ENCODE measurements at regions not wholly inside any gene's neighbourhood (a gene's known extent, or its start where the extent isn't known, plus 50 kb on each side); places are given as distances from the start of the nearest gene placed in this dataset.
"Not testable (repeated sequence)": the region's sequence is repeated elsewhere in the genome, so short reads cannot be mapped to it uniquely, and the experiment has no call there.

- no peak for DNase-seq (ENCODE audit: low read depth in 2 of 2)
These were observed 104.9 kb upstream of the SPATA12 start for GRCh38 chr3:56955492-56956111.

GRCh38 chr3:56954125-56954524, 106.3 kb upstream of the SPATA12 start:
- DNase-seq (ENCODE audit: low read depth in 2 of 2) = no peak

- no peak for DNase-seq (ENCODE audit: low read depth in 2 of 2)
These were observed 107.6 kb upstream of the SPATA12 start for GRCh38 chr3:56952846-56953245.

DNA sequence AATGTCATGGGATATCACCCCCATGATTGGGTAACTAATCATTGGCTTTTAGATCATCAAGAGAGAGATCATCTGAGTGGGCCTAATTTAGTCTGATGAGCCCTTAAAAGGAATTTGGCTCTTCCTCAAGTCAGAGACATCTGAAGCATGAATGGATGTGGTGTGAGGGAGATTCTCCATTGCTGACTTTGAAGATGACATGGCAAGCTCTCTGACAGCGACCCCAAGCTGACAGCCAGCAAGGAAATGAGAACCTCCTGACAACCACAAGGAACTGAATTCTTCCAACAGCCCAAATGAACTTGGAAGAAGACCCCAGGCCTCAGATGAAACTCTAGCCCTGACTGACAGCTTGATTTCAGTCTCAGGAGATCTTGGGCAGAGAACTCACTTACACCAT, 108.4 kb upstream of the SPATA12 start:
- no peak for DNase-seq (ENCODE audit: low read depth in 2 of 2)

DNA sequence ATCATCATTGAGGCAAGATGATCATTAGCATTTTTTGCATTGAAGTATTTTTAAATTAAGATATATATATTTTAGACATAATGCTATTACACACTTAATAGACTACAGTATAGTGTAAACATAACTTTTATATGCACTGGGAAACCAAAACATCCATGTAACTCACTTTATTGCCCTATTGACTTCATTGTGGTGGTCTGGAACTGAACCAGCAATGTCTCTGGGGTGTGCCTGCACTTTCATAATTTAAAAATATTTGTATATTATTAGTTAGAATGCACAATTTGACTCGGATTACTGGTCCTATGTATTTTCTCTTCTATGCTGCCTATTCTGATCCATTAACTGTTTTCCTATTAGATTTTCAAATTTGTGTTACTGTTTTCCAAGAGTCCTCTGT, 109.1 kb upstream of the SPATA12 start:
- DNase-seq (ENCODE audit: low read depth in 2 of 2) = no peak

DNA sequence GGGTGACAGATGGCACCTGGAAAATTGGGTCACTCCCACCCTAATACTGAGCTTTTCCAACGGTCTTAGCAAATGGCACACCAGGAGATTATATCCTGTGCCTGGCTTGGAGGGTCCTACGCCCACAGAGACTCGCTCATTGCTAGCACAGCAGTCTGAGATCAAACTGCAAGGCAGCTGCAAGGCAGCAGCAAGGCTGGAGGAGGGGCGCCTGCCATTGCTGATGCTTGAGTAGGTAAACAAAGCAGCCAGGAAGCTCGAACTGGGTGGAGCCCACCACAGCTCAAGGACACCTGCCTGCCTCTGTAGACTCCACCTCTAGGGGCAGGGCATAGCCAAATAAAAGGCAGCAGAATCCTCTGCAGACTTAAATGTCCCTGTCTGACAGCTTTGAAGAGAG, 115.1 kb upstream of the SPATA12 start:
- DNase-seq (ENCODE audit: low read depth in 2 of 2) = not testable (repeated sequence)

- no peak for DNase-seq (ENCODE audit: low read depth in 2 of 2)
These were observed 117.9 kb upstream of the SPATA12 start for GRCh38 chr3:56942523-56942922.

- no peak for DNase-seq (ENCODE audit: low read depth in 2 of 2)
These were observed 119.5 kb upstream of the SPATA12 start for GRCh38 chr3:56940976-56941375.

DNA sequence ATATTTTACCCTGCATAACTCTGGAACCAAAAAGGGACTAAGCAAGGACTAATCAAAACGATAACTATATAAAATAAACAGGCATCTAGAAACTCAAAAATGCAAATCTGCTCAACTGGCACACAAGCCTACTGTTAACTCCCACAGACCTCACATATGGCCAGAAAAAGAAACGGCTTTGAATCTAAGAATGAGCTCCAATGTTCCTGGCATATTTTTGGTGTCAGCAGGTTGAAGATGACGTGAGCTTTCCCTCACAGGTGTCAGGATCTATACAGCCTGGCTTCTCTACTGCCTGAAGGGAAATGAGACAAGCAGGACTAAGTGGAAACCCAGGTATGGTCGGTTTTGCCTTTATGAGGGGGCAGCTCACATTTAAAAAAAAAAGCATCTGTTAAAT, 120.1 kb upstream of the SPATA12 start:
- no peak for DNase-seq (ENCODE audit: low read depth in 2 of 2)

GRCh38 chr3:56939834-56940233, 120.6 kb upstream of the SPATA12 start:
- DNase-seq (ENCODE audit: low read depth in 2 of 2) = no peak

GRCh38 chr3:56938530-56938929, 121.9 kb upstream of the SPATA12 start:
- DNase-seq (ENCODE audit: low read depth in 2 of 2) = no peak

GRCh38 chr3:56937580-56937979, 122.9 kb upstream of the SPATA12 start:
- no peak for DNase-seq (ENCODE audit: low read depth in 2 of 2)

DNA sequence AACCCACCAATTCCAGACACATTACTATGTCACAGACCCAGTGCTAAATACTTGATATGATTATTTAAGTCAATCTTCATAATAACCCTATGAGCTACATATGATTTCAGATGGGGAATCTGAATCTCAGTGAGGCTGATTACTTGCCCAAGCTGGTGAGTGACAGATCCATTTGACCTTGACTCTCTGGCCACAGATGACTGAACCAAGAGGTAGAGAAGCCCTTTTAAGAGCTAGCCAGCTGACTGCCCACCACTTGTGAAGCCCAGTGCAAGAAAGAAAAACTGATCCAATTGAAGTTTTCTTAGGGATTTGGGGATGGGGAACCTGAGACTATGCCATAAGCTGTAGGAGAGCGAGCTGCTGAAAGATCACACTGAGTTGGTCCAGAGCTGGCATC, 124.7 kb upstream of the SPATA12 start:
- no peak for DNase-seq (ENCODE audit: low read depth in 2 of 2)

- not testable (repeated sequence) for DNase-seq (ENCODE audit: low read depth in 2 of 2)
These were observed 126.0 kb upstream of the SPATA12 start for GRCh38 chr3:56934481-56934880.

GRCh38 chr3:56933803-56934202, 126.7 kb upstream of the SPATA12 start:
- DNase-seq (ENCODE audit: low read depth in 2 of 2) = no peak

DNA sequence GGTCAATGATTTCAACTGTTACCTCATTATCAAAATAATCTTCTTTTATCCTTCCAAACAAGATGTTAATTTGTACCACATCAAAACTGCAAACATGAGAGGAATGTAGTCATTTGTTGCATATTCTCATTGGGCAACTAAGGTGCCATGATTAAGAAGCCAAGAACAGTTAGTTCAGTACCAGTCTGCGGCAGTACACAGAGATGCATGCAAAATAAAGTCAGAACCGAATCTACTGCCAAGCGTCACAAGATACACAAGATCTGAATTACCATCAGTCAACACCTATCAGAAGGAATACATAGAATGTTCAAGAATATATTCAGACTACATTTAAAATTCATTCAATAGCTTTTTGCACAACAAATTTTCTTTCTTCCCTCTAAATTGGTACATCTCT, 127.6 kb upstream of the SPATA12 start:
- DNase-seq (ENCODE audit: low read depth in 2 of 2) = no peak

GRCh38 chr3:56931836-56932235, 128.6 kb upstream of the SPATA12 start:
- DNase-seq (ENCODE audit: low read depth in 2 of 2) = no peak

DNA sequence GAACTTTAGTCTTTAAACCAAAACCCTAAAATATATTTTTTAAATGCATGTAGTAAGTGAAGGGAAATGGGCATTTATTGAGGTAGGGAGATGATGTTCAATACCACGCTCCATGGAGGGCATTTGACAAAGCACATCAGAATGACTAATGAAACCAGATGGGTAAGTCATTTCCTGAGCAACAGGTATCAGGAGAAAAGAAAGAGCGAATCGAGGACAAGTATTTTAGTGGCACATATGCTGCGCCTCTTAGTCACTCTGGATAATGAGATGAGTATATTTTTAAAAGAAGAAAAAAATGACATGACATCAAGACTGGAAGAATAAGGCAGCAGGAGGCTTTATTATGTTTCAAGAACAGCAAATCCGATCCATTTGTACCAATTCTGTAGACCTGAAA, 129.0 kb upstream of the ARHGEF3 start:
- no peak for DNase-seq (ENCODE audit: low read depth in 2 of 2)

GRCh38 chr3:56929809-56930615, 128.3 kb upstream of the ARHGEF3 start:
- no peak for DNase-seq (ENCODE audit: low read depth in 2 of 2)

DNA sequence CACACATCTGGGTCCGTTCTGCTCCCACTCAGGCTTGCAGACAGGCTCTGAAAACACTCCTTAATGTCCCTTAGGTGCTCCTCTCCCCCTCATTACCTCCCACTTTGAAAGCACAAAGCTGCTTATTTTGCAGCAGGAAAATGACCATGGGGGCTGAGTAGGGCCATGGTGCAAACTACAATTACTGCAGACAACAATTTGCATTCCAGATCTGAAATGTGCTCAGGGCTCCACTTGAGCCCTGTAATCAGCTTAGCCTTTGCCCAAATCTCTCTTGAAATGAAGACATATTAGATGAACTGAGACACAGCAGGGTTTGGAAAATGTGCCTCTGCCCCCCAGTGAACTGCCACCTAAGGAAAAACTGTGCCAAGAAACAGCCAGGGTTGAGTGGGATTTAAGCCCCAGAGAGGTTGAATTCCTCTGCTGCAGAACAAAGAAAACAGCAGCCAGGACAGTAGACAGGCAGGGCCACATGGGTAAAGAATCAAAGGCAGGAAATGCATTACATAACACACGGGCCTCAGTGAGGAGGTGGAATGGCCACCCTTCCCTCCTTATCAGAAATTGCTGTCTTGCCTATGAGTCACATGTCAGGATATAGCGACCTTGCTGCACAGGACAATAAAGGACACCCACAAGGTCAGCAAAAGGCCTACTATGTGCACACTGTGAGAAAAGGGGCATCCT, 126.8 kb upstream of the ARHGEF3 start:
- DNase-seq (ENCODE audit: low read depth in 2 of 2) = no peak

DNA sequence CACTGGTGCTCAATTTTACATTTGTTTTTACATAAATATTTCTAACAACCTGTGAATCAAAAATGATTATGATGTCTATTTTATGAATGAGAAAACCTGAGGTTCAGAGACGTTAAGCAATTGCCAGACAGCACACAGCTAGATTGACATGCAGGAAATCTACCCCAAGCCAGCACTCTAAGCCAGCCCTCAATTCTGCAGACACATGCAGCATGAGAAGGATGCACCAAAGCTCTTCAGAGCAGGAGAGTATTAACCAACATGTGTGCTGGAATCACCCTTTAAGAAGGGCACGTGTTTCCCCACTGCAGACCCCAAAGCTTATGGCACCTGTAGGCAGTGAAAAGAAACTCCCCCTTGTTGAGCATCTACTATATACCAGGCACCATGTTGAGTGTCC, 126.1 kb upstream of the ARHGEF3 start:
- DNase-seq (ENCODE audit: low read depth in 2 of 2) = no peak

- no peak for DNase-seq (ENCODE audit: low read depth in 2 of 2)
These were observed 125.2 kb upstream of the ARHGEF3 start for GRCh38 chr3:56926947-56927282.
